Type B pancreatic cell (in vitro differentiated cells): ENCODE measurements at regions not wholly inside any gene's neighbourhood (a gene's known extent, or its start where the extent isn't known, plus 50 kb on each side); places are given as distances from the start of the nearest gene placed in this dataset.

Source experiments
- DNase-seq: peaks from one replicate; pipeline ENCODE4 v3.0.0; 2021; ENCODE audit warnings: mixed read lengths; ENCODE audit not compliant: unreplicated experiment; ENCODE audit errors: extremely low spot score
- H3K27ac Mint-ChIP-seq: 2 replicates; pipeline ENCODE4 v1.8.0; 2021; ENCODE audit warnings: mild to moderate bottlenecking, mixed read lengths
- H3K27me3 Mint-ChIP-seq: 2 replicates; pipeline ENCODE4 v1.8.0; 2021; ENCODE audit warnings: mixed read lengths
- H3K36me3 Mint-ChIP-seq: 2 replicates; pipeline ENCODE4 v1.8.0; 2021; ENCODE audit warnings: mixed read lengths
- H3K4me1 Mint-ChIP-seq: one replicate; pipeline ENCODE4 v1.8.0; 2021; ENCODE audit warnings: mixed read lengths; ENCODE audit not compliant: unreplicated experiment
- H3K4me3 Mint-ChIP-seq: 2 replicates; pipeline ENCODE4 v1.8.0; 2021; ENCODE audit warnings: mild to moderate bottlenecking, mixed read lengths
- H3K9me3 Mint-ChIP-seq: 2 replicates; pipeline ENCODE4 v1.8.0; 2021; ENCODE audit warnings: mixed read lengths
- CTCF ChIP-seq: fragments of 200-600 bp; sonication (generic); conservative IDR thresholded peaks from 2 replicates; pipeline ENCODE4 v1.5.0; 2021; ENCODE audit warnings: antibody characterized with exemption, mild to moderate bottlenecking

GRCh38 chr17:34715504-34715903, 136.1 kb downstream of the TMEM132E start:
- Mint-ChIP-seq H3K36me3 (no peaks in the 10 kb centered on the region), H3K27me3 (peaks cover 32% of the 10 kb centered on the region), H3K4me3 (no peak overlapping the region), H3K9me3 (no peaks in the 10 kb centered on the region), H3K27ac (no peak overlapping the region), H3K4me1 (no peaks in the 10 kb centered on the region)
- DNase-seq, result no peak
- no peak for TF ChIP-seq CTCF

- H3K27ac Mint-ChIP-seq, result no peak overlapping the region
- peaks cover 28% of the 10 kb centered on the region for H3K27me3 Mint-ChIP-seq
Measured at GRCh38 chr17:34714475-34715410, 135.4 kb downstream of the TMEM132E start.

GRCh38 chr17:34713687-34714086, 134.3 kb downstream of the TMEM132E start:
- peaks cover 36% of the 10 kb centered on the region for H3K27me3 Mint-ChIP-seq
- no peak for TF ChIP-seq CTCF
- no peak overlapping the region for H3K27ac Mint-ChIP-seq
- no peaks in the 10 kb centered on the region for H3K36me3 Mint-ChIP-seq
- no peaks in the 10 kb centered on the region for H3K4me1 Mint-ChIP-seq
- DNase-seq, result peak; percentile 39
- H3K9me3 Mint-ChIP-seq, result no peaks in the 10 kb centered on the region
- H3K4me3 Mint-ChIP-seq, result no peak overlapping the region

More at GRCh38 chr17:34714475-34715410, 135.4 kb downstream of the TMEM132E start:
- Mint-ChIP-seq H3K9me3 (no peaks in the 10 kb centered on the region), H3K4me1 (no peaks in the 10 kb centered on the region), H3K36me3 (no peaks in the 10 kb centered on the region), H3K4me3 (no peak overlapping the region)
- no peak for TF ChIP-seq CTCF
- peak; percentile 39 for DNase-seq

- Mint-ChIP-seq H3K4me3 (no peak overlapping the region), H3K4me1 (no peaks in the 10 kb centered on the region), H3K27ac (no peak overlapping the region), H3K27me3 (peaks cover 40% of the 10 kb centered on the region), H3K36me3 (no peaks in the 10 kb centered on the region), H3K9me3 (no peaks in the 10 kb centered on the region)
- DNase-seq, result peak; percentile 43
- no peak for TF ChIP-seq CTCF
Measured at GRCh38 chr17:34712481-34713195, 133.3 kb downstream of the TMEM132E start.

- H3K27me3 Mint-ChIP-seq, result peaks cover 46% of the 10 kb centered on the region
- no peaks in the 10 kb centered on the region for H3K4me1 Mint-ChIP-seq
- H3K36me3 Mint-ChIP-seq, result no peaks in the 10 kb centered on the region
- no peaks in the 10 kb centered on the region for H3K9me3 Mint-ChIP-seq
- TF ChIP-seq CTCF, result no peak
- H3K27ac Mint-ChIP-seq, result no peak overlapping the region
- no peak overlapping the region for H3K4me3 Mint-ChIP-seq
- peak; percentile 34 for DNase-seq
Measured at GRCh38 chr17:34711646-34712045, 132.3 kb downstream of the TMEM132E start.
